Esophagus squamous epithelium (tissue), 4 donors: ENCODE measurements at regions not wholly inside any gene's neighbourhood (a gene's known extent, or its start where the extent isn't known, plus 50 kb on each side); places are given as distances from the start of the nearest gene placed in this dataset.

Experiments used
- CTCF ChIP-seq, 6 experiments: fragments of 450-650 bp in 4 of 6; fragments of 200-600 bp in 2 of 6; sonication (generic) in 2 of 6; IDR thresholded peaks; one replicate each; pipeline ENCODE4 v1.5.1; 2016 to 2019; ENCODE audit warnings: antibody characterized with exemption in 6 of 6, mild to moderate bottlenecking in 4 of 6, moderate library complexity in 4 of 6
- POLR2A ChIP-seq, 4 donors: fragments of 450-650 bp; IDR thresholded peaks; one replicate each; pipeline ENCODE4 v1.6.1; 2017; ENCODE audit warnings: antibody characterized with exemption in 4 of 4, mild to moderate bottlenecking in 4 of 4, moderate library complexity in 3 of 4

GRCh38 chrY:15239596-15240132, 715.3 kb downstream of the NLGN4Y start:
- TF ChIP-seq POLR2A (IDR thresholded peaks at IDR 0.05) (no peak), CTCF (IDR thresholded peaks at IDR 0.05) (no peak)
